Fibroblast of skin of left quadriceps (primary cell): ENCODE measurements at regions not wholly inside any gene's neighbourhood (a gene's known extent, or its start where the extent isn't known, plus 50 kb on each side); places are given as distances from the start of the nearest gene placed in this dataset.

Experiments
- DNase-seq, 2 experiments: peaks; one replicate each; pipeline ENCODE4 v3.0.0-alpha.2; 2013; ENCODE audit warnings: low read depth in 2 of 2

DNA sequence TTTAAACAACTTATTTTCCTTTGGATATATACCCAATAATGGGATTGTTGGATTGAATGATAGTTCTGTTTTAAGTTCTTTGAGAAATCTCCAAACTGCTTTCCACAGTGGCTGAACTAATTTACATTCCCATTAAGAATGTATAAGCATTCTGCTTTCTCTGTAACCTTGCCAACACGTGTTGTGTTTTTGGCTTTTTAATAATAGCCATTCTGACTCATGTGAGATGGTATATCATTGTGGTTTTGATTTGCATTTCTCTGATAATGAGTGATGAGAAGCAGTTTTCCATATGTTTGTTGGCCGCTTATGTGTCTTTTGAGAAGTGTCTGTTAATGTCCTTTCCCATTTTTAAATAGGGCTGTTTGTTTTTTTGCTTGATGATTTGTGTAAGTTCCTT is 155.6 kb upstream of the PITX2 start:
- peak; percentile 93 to 94 for DNase-seq

DNA sequence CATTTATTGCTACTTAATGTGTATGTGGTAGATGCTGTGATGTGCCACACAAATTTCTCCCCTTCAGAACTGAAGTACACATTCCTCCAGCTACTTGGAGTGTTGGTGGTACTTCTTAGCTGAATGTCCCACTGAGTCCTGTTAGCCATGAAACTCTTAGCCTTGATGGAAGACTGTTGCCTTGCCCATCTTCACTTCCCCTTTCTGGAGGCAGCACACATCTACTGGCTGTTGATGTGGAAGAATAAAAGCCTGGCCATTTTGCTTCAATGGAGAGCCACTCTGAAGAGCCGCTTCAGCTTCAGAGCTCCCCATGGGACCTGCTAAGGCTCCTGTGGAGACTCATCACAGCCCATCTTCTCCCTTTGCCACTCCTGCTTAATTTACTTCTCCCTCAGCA is 157.7 kb upstream of the PITX2 start:
- no peak for DNase-seq

DNA sequence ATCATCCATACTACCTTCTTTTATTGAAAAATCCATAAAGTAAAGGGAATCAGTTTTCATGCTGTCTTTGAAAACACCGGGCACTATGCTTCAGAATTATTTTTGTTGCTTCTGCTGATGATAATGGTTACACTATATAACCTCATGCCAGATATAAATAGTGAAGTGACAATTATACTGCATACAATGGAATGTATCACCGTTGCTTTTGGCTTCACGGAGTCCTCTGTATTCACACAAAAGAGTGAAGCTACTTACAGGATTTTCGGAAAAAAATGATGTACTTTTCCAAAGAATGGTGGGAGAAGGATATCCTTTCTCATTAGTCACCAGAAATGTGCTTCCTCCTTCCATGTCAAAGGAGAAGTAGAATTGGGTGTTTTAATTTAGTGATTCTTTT is 159.1 kb upstream of the PITX2 start:
- DNase-seq: no peak

DNA sequence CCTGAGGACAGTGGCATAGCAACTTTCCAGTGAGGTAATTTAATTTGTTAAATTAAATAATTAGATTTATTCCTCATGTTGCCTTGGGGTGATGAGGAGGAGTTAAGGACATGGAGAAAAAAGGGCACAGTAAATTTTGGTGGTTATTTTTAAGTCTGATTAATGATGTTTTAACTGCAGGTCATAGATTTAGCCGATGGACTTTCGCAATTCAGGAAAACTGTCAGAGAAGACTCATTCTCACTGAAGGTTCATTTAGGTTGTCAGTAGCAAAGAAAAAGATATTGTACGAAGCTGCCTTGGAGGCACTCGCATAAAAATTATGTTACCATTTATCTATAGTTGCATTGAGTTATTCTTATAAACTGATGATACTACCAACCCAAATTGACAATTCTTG is 164.2 kb upstream of the PITX2 start:
- DNase-seq: no peak

DNA sequence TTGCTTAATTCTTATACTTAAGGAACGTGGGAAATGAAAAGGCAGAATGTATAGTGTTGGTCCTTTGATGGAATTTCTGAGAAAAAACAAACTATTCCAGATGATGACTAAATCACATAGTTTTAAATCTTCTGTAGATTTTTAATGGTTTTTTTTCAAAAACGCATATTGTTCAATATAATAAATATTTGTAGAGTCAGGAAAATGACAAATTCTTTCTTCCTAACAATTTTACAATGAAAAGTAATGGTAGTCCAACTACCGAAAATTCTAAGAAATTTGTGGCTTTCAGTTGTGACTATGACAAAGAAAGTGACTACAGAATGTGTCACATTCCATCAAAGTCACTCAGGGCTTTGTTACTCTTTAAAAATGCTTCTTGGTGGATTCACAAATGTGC is 164.8 kb upstream of the PITX2 start:
- DNase-seq: no peak

DNA sequence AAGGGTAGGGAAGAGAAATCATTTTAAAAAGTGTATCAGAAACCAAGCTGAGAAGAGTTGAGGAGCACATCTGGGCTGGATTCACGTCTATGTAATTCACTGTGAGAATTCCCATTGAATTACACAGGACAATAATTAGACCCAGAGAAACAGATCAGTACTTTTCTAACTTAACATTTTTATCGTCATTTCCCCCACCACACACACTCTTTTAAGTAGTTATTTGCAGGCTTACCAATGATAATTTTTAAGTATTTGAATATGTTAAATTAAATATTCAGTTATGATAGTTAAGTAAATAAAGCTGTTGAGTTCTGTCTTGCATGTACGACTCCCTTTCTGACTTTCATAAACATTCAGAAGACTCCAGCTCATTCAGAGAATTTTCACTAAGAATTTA is 165.4 kb upstream of the PITX2 start:
- no peak for DNase-seq

DNA sequence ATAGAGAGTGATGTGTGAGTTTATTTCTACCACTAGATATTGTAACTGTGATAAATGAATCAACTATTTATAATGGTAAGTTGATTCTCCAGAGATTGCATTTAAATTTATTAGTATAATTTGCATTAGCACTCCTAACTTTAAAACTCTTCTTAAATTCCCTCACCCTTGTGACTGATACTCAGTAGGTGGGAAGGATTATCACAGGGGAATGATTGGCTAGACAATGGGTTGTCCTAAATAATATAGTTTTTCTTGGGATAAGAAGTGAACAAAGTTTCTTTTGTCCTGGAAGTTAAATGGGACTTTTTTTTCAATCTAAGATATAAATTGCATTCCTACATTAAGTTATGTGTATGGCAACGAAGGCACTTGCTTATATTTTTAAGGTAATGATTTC is 169.2 kb upstream of the PITX2 start:
- DNase-seq: no peak

DNA sequence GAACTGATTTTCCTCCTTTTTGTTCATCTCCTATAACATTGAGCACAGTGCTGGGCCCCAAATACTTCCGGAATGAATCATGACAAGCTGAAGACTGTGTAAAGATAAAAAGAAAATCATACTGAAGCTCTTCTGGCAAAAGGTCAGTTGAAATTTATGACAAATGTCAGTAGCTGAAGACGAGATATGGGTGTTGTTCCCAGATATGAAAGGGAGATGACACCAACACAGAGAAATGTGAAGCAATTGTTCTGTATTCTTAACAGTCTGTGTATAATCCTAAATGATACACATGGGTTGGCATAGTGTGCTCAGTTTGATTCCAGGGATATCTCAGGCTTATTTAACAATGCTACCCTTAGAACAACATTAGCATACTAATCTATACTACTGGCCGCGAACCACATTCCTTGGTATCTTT is 170.5 kb upstream of the PITX2 start:
- DNase-seq: no peak

DNA sequence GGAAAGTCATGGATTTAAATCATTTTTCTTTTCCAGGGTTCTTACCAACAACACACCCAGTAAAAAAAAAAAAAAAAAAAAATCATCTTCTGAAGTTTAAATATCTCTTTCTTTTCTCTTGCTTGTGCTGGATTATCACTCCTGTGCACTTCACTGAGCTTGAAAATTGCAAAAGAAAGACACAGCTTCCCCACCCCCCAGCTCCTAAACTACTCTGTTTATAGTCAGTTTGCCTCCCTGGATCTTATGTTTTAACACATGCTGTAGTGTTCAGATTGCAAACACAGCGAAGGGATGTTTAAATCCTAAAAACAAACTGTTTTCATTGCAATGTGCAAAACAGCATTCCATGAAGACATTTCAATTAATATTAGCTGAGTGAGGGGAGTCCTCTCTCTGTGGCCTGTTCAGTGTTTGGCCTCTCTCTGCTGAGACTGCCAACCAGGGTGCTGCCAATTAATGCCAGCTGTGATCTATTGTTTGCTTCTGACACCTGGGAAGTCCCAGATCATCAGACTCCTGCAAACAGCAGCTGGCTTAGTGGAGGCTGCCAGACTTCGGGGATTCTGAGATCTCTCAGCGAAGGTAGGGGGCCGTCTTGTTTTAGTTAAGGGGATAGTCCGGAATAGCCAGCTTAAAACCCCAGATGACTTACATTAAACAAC is 171.1 kb upstream of the PITX2 start:
- DNase-seq: no peak

DNA sequence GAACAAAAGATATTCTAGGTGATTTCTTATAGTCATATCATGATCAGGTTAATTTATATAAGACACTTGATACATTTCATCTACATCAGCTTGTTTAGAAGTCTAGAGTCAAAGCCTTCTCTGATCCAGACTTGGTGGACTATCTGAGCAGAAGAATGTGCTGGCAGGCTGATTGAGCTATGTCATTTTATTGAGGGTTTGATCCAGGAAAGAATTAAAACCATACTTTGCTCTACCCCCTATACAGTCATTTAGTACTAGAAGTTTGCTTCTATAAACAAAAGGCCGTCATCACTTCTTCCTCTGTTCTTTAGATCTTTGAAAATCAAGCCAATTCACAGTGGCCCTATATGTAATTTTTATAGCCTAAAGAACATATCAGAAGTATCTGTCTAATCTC is 173.1 kb upstream of the PITX2 start:
- no peak for DNase-seq

DNA sequence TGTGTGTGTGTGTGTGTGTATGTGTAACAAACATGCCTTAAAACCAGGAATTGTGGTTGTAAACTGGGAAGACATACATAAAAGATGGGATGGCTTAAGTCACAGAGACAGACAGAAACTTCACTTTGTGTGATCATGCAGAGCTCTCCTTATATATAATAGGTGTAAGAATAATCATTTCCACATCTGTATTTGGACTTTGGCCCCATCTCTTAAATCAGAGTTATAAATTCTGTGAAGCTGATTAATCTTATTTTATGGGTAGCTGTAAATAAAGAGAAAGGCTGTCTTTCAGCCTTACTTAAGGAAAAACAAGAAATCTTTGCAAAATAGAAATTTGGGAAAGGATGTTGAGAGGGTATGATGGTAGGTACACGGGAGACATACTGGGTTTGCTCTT is 174.6 kb upstream of the PITX2 start:
- DNase-seq: no peak

DNA sequence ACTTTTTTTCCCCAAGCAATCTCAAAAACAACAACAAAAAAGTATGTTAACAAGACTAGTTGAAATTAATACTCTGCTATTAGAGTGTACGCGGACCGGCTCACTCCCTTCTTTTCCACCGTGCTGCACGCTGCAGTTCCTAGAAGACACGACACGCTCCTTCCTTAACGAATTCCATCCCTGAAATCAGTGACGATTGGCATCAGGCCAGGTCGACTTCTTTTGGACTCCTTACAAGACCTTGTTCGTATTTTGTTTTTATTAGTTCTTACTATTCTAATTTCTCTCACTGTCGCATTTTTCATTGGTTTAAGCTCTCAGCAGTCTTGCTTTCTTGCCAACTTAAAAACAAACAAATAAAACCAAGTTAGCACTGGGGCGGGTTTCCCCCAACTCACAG is 175.8 kb upstream of the PITX2 start:
- no peak for DNase-seq

DNA sequence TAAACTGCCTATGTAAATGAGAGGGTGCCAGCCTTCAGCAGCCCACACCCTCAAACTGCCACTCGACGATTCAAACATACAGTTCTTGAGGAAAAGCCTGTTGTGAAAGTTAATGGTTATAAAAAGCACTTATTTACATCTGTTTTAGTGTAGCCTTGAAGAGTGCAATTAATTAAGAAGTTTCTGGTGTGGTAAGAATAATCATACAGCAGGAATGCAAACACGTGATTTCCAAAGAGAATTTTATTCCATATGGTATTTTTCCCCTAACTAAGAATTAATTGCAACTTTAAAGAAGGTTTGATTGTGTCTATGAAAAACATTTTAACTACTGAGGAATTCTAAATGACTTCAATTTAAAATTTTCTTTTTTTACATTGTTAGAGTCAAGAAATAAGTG is 176.3 kb upstream of the PITX2 start:
- DNase-seq: peak; percentile 72 to 73

DNA sequence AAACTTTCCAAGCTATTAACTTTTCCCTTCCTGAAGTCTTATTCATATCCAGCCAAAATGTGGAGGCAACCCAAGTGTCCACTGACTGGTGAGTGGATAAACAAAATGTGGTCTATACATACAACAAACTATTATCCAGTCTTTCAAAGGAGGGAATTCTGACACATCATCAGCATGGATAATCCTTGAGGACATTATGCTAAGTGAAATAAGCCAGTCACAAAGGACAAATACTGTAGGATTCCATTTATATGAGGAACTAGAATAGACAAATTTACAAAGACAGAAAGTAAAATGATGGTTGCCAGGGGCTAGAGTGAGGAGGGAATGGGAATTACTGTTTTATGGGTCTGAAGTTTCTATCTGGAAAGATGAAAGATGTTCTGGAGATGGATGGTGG is 178.7 kb upstream of the PITX2 start:
- DNase-seq: no peak

DNA sequence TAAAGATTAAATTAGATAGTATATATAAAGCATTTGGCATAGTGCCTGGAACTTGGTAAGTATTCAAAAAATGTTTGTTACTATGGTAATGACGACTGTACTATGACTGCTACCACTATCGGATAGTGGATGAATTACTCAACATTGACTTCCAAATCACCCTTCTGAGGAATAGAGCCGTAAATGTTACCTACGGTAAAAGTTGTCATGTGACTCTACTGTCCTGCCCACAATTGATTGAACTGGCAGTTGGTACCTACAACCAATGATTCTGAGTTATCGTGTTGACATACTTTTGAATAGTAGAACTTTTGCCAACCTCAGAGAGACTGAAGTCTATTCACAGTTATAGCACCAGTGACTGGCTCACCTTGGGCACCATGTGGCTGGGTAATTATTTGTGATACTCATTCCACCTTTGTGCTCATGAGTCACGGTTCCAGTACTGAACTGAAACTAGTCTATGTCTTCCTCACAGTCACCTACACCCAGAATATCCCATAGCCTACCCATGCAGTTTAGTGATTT is 185.5 kb upstream of the PITX2 start:
- DNase-seq: no peak

DNA sequence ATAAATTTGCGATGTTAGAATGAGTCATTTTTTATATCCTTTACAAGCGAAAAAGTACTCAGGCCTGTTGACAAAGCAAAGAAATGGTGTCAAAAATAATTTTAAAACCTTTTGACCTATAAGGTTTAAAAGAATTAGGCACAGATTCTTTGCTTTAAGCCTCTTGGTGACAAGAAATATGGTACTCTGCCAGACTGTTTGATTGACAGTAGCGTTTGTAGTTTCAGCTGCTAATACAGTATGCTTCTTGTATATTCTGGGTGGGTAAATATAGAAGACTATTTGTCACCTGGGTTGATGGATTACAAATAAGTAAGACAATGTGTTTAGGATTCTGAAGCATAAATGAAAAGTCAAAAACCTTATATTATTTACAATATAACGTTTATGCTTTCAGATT is 193.1 kb upstream of the PITX2 start:
- DNase-seq: no peak

DNA sequence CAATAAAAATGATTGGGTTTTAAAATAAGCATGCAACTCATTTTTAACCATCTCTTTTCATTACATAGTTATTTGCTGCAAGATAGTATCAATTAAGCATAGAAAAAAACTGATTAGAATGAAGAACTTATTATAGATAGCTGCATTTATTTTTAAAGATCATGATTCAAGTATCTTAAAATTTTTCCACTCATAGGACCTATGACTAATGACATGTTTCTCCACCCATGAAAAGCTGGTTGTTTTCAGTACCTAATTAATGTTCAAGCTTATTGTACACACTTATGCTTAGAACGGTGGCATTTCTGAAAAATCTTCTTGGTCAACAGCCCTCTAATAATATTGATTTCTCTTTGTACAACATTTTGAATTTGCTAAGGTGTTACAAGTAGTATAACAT is 193.5 kb upstream of the PITX2 start:
- no peak for DNase-seq

DNA sequence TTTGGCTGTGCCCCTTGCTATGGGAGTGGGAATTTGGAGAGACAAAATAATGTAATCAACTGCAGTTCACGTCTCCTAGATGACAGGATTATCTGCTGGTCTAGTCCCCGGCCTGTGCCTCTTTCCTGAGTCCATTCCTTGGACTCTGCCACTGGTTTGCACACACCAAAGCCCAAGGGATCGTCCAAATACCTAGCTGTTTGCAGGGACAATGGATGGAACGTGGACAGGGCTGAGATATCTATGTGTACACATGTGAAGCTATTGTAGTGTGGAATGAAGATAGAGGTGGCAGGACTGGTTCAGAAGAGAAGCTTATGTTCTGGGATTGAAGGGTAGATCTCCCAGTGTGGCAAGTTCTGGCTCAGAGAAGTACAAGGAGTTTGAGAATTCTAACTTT is 198.3 kb upstream of the PITX2 start:
- DNase-seq: no peak

DNA sequence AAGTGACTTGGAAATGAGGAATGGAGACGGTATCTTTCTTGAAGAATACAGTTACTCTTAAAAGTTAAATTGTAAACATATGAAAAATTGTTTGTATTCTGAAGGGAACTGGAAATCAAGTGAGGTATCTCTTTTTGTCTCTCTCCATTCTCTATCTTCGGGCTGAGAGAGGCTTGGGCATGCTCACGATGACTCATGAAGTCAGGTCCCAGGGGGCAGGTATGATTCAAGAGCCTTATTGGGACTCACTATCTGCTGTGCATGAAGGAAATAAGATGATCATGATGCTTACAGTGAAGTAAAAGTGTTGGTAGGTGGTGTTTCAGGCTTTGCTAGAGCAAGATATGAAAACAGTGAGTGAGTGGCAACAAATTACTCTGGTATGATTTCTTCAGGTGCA is 200.4 kb upstream of the PITX2 start:
- peak; percentile 44 to 45 for DNase-seq

DNA sequence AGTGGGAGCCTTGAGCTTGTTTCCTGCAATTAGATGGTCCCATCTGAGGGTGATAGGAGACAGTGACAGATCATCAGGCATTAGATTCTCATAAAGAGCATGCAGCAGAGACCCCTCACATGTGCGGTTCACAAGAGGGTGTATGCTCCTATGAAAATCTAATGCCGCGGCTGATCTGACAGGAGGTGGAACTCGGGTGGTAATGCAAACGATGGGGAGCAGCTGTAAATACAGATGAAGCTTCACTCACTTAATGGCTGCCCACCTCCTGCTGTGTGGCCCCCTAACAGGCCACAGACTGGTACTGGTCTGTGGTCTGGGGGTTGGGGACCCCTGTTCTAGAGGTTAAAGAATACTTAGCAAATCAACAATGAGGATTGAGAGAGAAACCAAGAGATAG is 201.5 kb upstream of the PITX2 start:
- DNase-seq: no peak

DNA sequence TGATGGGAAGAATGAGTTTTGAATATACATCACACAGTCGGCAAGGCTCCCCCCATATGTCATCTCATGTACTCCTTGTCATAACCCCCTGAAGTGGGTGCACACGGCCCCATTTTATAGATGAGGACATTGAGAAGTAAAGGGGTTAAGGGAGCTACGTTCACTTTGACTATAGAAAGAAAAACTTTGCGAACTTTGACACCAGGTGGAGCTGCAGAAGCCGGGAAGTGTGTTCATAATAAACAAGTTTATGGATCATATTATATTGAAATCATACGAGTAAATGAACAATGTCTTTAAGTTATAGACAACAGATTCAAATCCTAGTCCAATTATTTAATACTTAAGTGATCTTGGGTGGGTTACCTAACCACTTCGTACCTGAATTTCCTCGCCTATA is 203.8 kb upstream of the PITX2 start:
- DNase-seq: no peak

DNA sequence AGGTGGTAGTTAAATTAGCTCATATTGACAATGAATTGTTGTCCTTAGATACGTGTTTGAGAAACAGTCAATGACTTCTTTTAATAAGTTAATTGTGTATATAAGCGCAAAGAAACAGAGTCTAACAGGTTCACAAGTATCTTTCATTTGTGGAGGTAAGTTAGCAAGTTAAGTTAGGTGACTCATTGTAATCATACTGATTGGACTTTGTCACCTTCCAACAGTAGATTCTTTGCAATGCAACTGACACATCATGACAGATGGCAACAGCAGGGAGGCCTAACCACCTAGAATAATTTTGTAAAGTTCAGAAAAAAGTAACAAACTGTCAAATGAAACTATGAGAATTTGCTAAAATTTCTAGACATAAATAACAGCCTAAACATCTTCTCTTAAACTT is 207.6 kb upstream of the PITX2 start:
- DNase-seq: no peak

DNA sequence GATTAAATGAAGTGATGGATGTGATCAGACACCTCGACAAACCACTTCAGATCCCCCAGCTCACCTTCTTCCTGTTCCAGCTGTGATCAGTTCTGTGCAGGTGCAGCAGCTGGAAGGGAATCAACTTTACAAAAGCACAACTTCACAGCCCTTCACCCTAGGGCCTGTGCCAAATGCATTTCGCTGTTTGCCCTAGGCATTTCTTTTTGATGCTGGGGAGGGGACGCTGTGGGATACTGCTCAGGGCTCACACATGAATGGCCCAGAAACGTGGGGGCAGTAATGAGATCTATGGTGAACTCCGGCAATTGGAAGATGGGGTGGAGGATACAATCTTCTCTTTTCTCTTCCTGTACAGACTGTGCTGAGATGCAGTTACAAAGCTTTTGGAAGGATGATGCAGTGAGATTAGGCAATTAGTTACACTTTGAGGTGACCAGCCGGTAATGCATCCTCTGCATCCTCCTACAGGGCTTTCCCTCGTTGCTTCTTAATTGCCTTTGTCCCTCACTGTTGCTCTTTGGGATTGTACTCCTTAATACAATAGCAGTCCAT is 215.1 kb upstream of the PITX2 start:
- DNase-seq: no peak

DNA sequence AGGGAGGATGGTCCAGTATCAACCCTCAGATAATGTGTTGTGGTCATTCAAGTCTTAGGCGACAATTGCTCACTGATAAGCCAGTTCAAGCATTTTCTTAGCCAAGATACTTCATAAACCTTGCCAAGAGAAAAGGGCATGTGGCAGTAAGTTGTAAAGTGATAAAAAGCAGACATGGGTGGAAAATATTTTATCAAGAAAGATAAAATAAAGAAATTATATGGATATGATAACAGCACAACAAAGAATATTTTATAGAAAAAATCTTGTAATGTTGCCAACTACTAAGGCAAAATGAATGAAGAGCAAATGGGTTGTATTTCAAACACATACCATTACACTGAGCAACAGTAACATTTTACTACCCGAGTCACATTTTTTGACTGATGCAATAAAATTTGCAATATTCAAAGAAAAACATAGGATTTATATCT is 217.4 kb upstream of the PITX2 start:
- DNase-seq: peak; percentile 56 to 72
